SK-N-SH (cell line): ENCODE measurements at regions not wholly inside any gene's neighbourhood (a gene's known extent, or its start where the extent isn't known, plus 50 kb on each side); places are given as distances from the start of the nearest gene placed in this dataset.

Source experiments
- CHD2 ChIP-seq: fragments of 150-350 bp; IDR thresholded peaks from 2 replicates; pipeline ENCODE4 v1.6.1; 2018; ENCODE audit warnings: low read length; ENCODE audit not compliant: partially characterized antibody
- CTCF ChIP-seq: fragments of 200-600 bp; sonication (generic); IDR thresholded peaks from 2 replicates; pipeline ENCODE4 v1.6.1; 2017; ENCODE audit warnings: antibody characterized with exemption, mild to moderate bottlenecking, moderate library complexity
- EP300 ChIP-seq, 2 experiments: IDR thresholded peaks; 2 replicates each; pipeline versions ENCODE4 v1.4.0 to v1.6.1; 2012; ENCODE audit warnings: borderline replicate concordance in 1 of 2, low read depth in 1 of 2, low read length in 1 of 2
- FOXM1 ChIP-seq: IDR thresholded peaks from 2 replicates; pipeline ENCODE4 v1.4.0; 2012; ENCODE audit warnings: low read depth, mild to moderate bottlenecking
- RAD21 ChIP-seq: IDR thresholded peaks from 2 replicates; pipeline ENCODE4 v1.6.1; 2012; ENCODE audit warnings: mild to moderate bottlenecking, low read length
- USF1 ChIP-seq: IDR thresholded peaks from 2 replicates; pipeline ENCODE4 v1.4.0; 2012; ENCODE audit warnings: low read depth, borderline replicate concordance
- USF2 ChIP-seq: fragments of 150-350 bp; IDR thresholded peaks from 2 replicates; pipeline ENCODE4 v1.6.1; 2017; ENCODE audit warnings: antibody characterized with exemption, low read length, low read depth, borderline replicate concordance

GRCh38 chr14:50008562-50008961 lies 107.8 kb downstream of the VCPKMT start:
- TF ChIP-seq CTCF, result no peak
- TF ChIP-seq EP300 (IDR thresholded peaks at IDR 0.05; ENCODE audit: borderline replicate concordance in 1 of 2, low read depth in 1 of 2, low read length in 1 of 2), result no peak
- TF ChIP-seq FOXM1, result no peak
- TF ChIP-seq CHD2, result no peak
- TF ChIP-seq USF2, result no peak
- no peak for TF ChIP-seq USF1
- no peak for TF ChIP-seq RAD21
